SK-N-MC (cell line): ENCODE measurements at regions not wholly inside any gene's neighbourhood (a gene's known extent, or its start where the extent isn't known, plus 50 kb on each side); places are given as distances from the start of the nearest gene placed in this dataset.
"Not testable (repeated sequence)": the region's sequence is repeated elsewhere in the genome, so short reads cannot be mapped to it uniquely, and the experiment has no call there.

Experiments used
- EZH2 ChIP-seq: fragments of 200-600 bp; sonication (generic); IDR thresholded peaks from one replicate; pipeline ENCODE4 v1.6.1; 2017; ENCODE audit warnings: antibody characterized with exemption
- POLR2AphosphoS5 ChIP-seq: IDR thresholded peaks from 2 replicates; pipeline ENCODE4 v1.6.1; 2012; ENCODE audit warnings: mild to moderate bottlenecking, low read depth, low read length, borderline replicate concordance

- not testable (repeated sequence) for TF ChIP-seq EZH2, POLR2AphosphoS5
Observed at GRCh38 chr7:55688261-55688660, 116.0 kb upstream of the VOPP1 start.
